ENCODE measurements at regions not wholly inside any gene's neighbourhood (a gene's known extent, or its start where the extent isn't known, plus 50 kb on each side); places are given as distances from the start of the nearest gene placed in this dataset.

DNA sequence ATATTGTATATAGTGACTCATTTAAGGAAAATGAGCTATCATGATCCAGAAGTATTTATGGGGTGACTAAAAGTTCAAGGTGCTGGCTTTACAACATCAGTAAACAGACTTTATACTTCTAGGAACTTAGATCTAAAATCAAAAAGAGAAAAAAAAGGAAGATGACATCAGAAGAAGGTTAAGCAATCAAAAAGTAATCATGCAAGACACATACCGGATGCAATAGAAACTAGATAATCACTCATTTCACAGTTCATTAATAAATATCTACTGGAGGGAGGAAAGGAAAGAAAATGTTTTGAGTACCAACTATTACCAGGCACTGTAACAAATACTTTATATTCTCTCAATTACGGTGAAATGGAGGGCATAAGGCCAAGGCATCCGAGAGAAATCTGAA, 276.4 kb downstream of the SPRY1 start:
- TF ChIP-seq EZH2 (IDR thresholded peaks at IDR 0.05; ENCODE audit: insufficient read depth, poor library complexity, severe bottlenecking) (no peak), EZH2phosphoT487 (IDR thresholded peaks at IDR 0.05; ENCODE audit: insufficient read depth, low read depth) (no peak)
